ENCODE measurements at regions not wholly inside any gene's neighbourhood (a gene's known extent, or its start where the extent isn't known, plus 50 kb on each side); places are given as distances from the start of the nearest gene placed in this dataset.

DNA sequence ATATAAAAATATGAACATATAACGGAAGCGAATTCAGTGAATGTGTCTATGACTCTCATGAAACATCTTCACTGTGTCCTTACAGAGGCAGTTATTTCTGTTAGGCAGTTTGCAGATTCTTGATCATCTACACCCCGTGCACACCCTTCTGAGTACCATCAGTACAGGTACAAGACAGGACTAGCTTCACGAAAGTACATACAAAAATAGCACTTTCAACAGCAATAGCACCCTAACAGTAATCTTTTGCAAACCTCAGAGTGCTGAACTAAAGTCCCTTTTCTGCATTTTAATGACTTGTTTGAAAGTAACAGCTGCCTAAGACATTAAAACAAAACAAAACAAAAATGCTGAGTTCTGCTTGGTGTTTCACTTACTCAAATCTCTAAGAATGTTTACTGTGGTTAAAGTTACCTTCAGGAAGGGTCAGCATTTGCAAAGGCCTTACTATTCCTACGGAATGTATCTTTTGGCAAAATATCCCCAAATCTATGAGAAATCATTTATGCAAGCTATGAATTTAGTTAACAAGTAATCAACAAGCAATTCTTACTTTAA is 104.1 kb downstream of the CNTN3 start:
- TF ChIP-seq POLR2AphosphoS5 (IDR thresholded peaks at IDR 0.05) = no peak
- TF ChIP-seq, protein P1, sequence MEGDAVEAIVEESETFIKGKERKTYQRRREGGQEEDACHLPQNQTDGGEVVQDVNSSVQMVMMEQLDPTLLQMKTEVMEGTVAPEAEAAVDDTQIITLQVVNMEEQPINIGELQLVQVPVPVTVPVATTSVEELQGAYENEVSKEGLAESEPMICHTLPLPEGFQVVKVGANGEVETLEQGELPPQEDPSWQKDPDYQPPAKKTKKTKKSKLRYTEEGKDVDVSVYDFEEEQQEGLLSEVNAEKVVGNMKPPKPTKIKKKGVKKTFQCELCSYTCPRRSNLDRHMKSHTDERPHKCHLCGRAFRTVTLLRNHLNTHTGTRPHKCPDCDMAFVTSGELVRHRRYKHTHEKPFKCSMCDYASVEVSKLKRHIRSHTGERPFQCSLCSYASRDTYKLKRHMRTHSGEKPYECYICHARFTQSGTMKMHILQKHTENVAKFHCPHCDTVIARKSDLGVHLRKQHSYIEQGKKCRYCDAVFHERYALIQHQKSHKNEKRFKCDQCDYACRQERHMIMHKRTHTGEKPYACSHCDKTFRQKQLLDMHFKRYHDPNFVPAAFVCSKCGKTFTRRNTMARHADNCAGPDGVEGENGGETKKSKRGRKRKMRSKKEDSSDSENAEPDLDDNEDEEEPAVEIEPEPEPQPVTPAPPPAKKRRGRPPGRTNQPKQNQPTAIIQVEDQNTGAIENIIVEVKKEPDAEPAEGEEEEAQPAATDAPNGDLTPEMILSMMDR (IDR thresholded peaks at IDR 0.05) = no peak
- TF ChIP-seq POLR2A (IDR thresholded peaks at IDR 0.05; ENCODE audit: low read depth) = no peak
